Karpas-422 (cell line): ENCODE measurements at regions not wholly inside any gene's neighbourhood (a gene's known extent, or its start where the extent isn't known, plus 50 kb on each side); places are given as distances from the start of the nearest gene placed in this dataset.

Source experiments
- DNase-seq: peaks from one replicate; pipeline ENCODE4 v3.0.0-alpha.2; 2015
- H2AFZ ChIP-seq: fragments of 200-600 bp; sonication (generic); 2 replicates; pipeline ENCODE4 v1.6.1; 2014; ENCODE audit warnings: antibody characterized with exemption, low read length, mixed read lengths
- H3K27ac ChIP-seq: fragments of 200-600 bp; sonication (generic); 2 replicates; pipeline ENCODE4 v1.5.1; 2014; ENCODE audit warnings: mild to moderate bottlenecking, low read length, moderate library complexity
- H3K27me3 ChIP-seq: fragments of 200-600 bp; sonication (generic); 2 replicates; pipeline ENCODE4 v1.6.1; 2014; ENCODE audit warnings: low read length, mixed read lengths
- H3K36me3 ChIP-seq: fragments of 200-600 bp; sonication (generic); 2 replicates; pipeline ENCODE4 v1.6.1; 2014; ENCODE audit warnings: low read length, mixed read lengths; ENCODE audit not compliant: insufficient read depth
- H3K4me1 ChIP-seq: fragments of 200-600 bp; sonication (generic); 2 replicates; pipeline ENCODE4 v1.6.1; 2014; ENCODE audit warnings: mild to moderate bottlenecking, low read length, mixed read lengths
- H3K4me2 ChIP-seq: fragments of 200-600 bp; sonication (generic); 2 replicates; pipeline ENCODE4 v1.6.1; 2014; ENCODE audit warnings: low read length, low read depth, mild to moderate bottlenecking; ENCODE audit not compliant: poor library complexity, severe bottlenecking
- H3K4me3 ChIP-seq: fragments of 200-600 bp; sonication (generic); 2 replicates; pipeline ENCODE4 v1.5.1; 2014; ENCODE audit warnings: mild to moderate bottlenecking, antibody characterized with exemption, low read length, mixed read lengths
- H3K79me2 ChIP-seq: fragments of 200-600 bp; sonication (generic); 2 replicates; pipeline ENCODE4 v1.6.1; 2014; ENCODE audit warnings: mild to moderate bottlenecking, low read length, mixed read lengths
- H3K9ac ChIP-seq: fragments of 200-600 bp; sonication (generic); 2 replicates; pipeline ENCODE4 v1.6.0; 2014; ENCODE audit warnings: low read length
- H3K9me2 ChIP-seq: fragments of 200-600 bp; sonication (generic), shearing (Covaris generic); replicated peaks from 2 replicates; pipeline ENCODE4 v1.6.0; 2014; ENCODE audit warnings: mild to moderate bottlenecking, low read length, moderate library complexity; ENCODE audit not compliant: insufficient read depth
- H3K9me3 ChIP-seq: fragments of 300-700, 200-600 bp; sonication (generic); 2 replicates; pipeline ENCODE4 v1.6.1; 2014; ENCODE audit warnings: low read length, mixed read lengths
- H4K20me1 ChIP-seq: fragments of 200-600 bp; sonication (generic); 2 replicates; pipeline ENCODE4 v1.6.1; 2014; ENCODE audit warnings: mild to moderate bottlenecking, antibody characterized with exemption, low read length, low read depth; ENCODE audit not compliant: insufficient read depth

GRCh38 chr17:63151941-63152523 lies 186.0 kb downstream of the TANC2 start:
- no peaks in the 10 kb centered on the region for H4K20me1 ChIP-seq
- H3K79me2 ChIP-seq: no peaks in the 10 kb centered on the region
- no peak overlapping the region for H3K4me2 ChIP-seq

GRCh38 chr17:63153488-63153887 lies 187.5 kb downstream of the TANC2 start:
- Histone ChIP-seq H2AFZ (no peak overlapping the region), H3K4me2 (no peak overlapping the region), H3K79me2 (no peaks in the 10 kb centered on the region), H3K9ac (no peak overlapping the region), H3K9me3 (no peaks in the 10 kb centered on the region), H3K4me1 (peaks cover 9% of the 10 kb centered on the region), H4K20me1 (no peaks in the 10 kb centered on the region), H3K36me3 (no peaks in the 10 kb centered on the region), H3K4me3 (no peak overlapping the region), H3K9me2 (no peaks in the 10 kb centered on the region), H3K27ac (no peak overlapping the region), H3K27me3 (no peaks in the 10 kb centered on the region)
- no peak for DNase-seq

More at GRCh38 chr17:63151941-63152523, 186.0 kb downstream of the TANC2 start:
- Histone ChIP-seq H3K9me2 (no peaks in the 10 kb centered on the region), H3K9me3 (no peaks in the 10 kb centered on the region), H3K36me3 (no peaks in the 10 kb centered on the region), H3K9ac (no peak overlapping the region), H3K4me1 (peaks cover 9% of the 10 kb centered on the region), H2AFZ (no peak overlapping the region), H3K27me3 (no peaks in the 10 kb centered on the region), H3K4me3 (no peak overlapping the region), H3K27ac (no peak overlapping the region)
- DNase-seq: no peak

- no peaks in the 10 kb centered on the region for H3K36me3 ChIP-seq
- no peaks in the 10 kb centered on the region for H3K79me2 ChIP-seq
Observed at GRCh38 chr17:63154586-63155244, 188.7 kb downstream of the TANC2 start.

GRCh38 chr17:63156986-63157385 lies 191.0 kb downstream of the TANC2 start:
- Histone ChIP-seq H3K36me3 (no peaks in the 10 kb centered on the region), H3K4me3 (no peak overlapping the region), H3K27me3 (no peaks in the 10 kb centered on the region), H2AFZ (no peak overlapping the region), H3K4me1 (peaks cover 9% of the 10 kb centered on the region), H3K4me2 (no peak overlapping the region), H3K79me2 (no peaks in the 10 kb centered on the region), H3K9ac (no peak overlapping the region), H3K9me3 (no peaks in the 10 kb centered on the region), H3K27ac (no peak overlapping the region), H3K9me2 (no peaks in the 10 kb centered on the region), H4K20me1 (no peaks in the 10 kb centered on the region)
- no peak for DNase-seq

More at GRCh38 chr17:63154586-63155244, 188.7 kb downstream of the TANC2 start:
- Histone ChIP-seq H4K20me1 (no peaks in the 10 kb centered on the region), H3K27me3 (no peaks in the 10 kb centered on the region), H2AFZ (no peak overlapping the region), H3K4me3 (no peak overlapping the region), H3K9ac (no peak overlapping the region), H3K4me1 (peaks cover 9% of the 10 kb centered on the region), H3K27ac (no peak overlapping the region), H3K9me3 (no peaks in the 10 kb centered on the region), H3K4me2 (no peak overlapping the region), H3K9me2 (no peaks in the 10 kb centered on the region)
- no peak for DNase-seq

GRCh38 chr17:63162406-63163157 lies 196.5 kb downstream of the TANC2 start:
- H3K36me3 ChIP-seq: no peaks in the 10 kb centered on the region
- H3K9ac ChIP-seq: no peak overlapping the region
- H3K4me2 ChIP-seq: no peak overlapping the region
- H3K4me1 ChIP-seq: no peaks in the 10 kb centered on the region
- no peaks in the 10 kb centered on the region for H3K9me3 ChIP-seq
- H4K20me1 ChIP-seq: no peaks in the 10 kb centered on the region; the same call in 1 of the 2 replicates
- H3K27me3 ChIP-seq: no peaks in the 10 kb centered on the region
- H2AFZ ChIP-seq: no peak overlapping the region
- no peaks in the 10 kb centered on the region for H3K9me2 ChIP-seq
- no peak overlapping the region for H3K27ac ChIP-seq
- no peak overlapping the region for H3K4me3 ChIP-seq
- DNase-seq: no peak
- no peaks in the 10 kb centered on the region for H3K79me2 ChIP-seq

GRCh38 chr17:63163158-63163520 lies 197.1 kb downstream of the TANC2 start:
- no peaks in the 10 kb centered on the region for H3K4me1 ChIP-seq
- no peak overlapping the region for H3K4me3 ChIP-seq
- no peak overlapping the region for H2AFZ ChIP-seq
- no peaks in the 10 kb centered on the region for H3K9me2 ChIP-seq
- no peaks in the 10 kb centered on the region for H3K27me3 ChIP-seq
- H3K9ac ChIP-seq: no peak overlapping the region
- no peak overlapping the region for H3K4me2 ChIP-seq
- H3K79me2 ChIP-seq: no peaks in the 10 kb centered on the region
- H3K27ac ChIP-seq: no peak overlapping the region
- H3K9me3 ChIP-seq: no peaks in the 10 kb centered on the region
- H4K20me1 ChIP-seq: no peaks in the 10 kb centered on the region; the same call in 1 of the 2 replicates
- no peaks in the 10 kb centered on the region for H3K36me3 ChIP-seq
- DNase-seq: no peak

- H3K27me3 ChIP-seq: no peaks in the 10 kb centered on the region
- no peak overlapping the region for H3K9ac ChIP-seq
- H4K20me1 ChIP-seq: no peaks in the 10 kb centered on the region; the same call in 1 of the 2 replicates
- no peaks in the 10 kb centered on the region for H3K9me2 ChIP-seq
- no peaks in the 10 kb centered on the region for H3K9me3 ChIP-seq
- no peak for DNase-seq
- no peaks in the 10 kb centered on the region for H3K4me1 ChIP-seq
- no peaks in the 10 kb centered on the region for H3K36me3 ChIP-seq
- H3K4me3 ChIP-seq: no peak overlapping the region
- H3K27ac ChIP-seq: no peak overlapping the region
- no peak overlapping the region for H2AFZ ChIP-seq
- H3K4me2 ChIP-seq: no peak overlapping the region
- no peaks in the 10 kb centered on the region for H3K79me2 ChIP-seq
Observed at GRCh38 chr17:63165400-63165799, 199.4 kb downstream of the TANC2 start.

GRCh38 chr17:63170795-63171194 lies 204.8 kb downstream of the TANC2 start:
- H2AFZ ChIP-seq: no peak overlapping the region
- no peak overlapping the region for H3K27ac ChIP-seq
- no peak overlapping the region for H3K9ac ChIP-seq
- DNase-seq: no peak
- no peak overlapping the region for H3K4me3 ChIP-seq
- no peaks in the 10 kb centered on the region for H3K4me1 ChIP-seq
- H4K20me1 ChIP-seq: no peaks in the 10 kb centered on the region; the same call in 1 of the 2 replicates
- H3K9me3 ChIP-seq: no peaks in the 10 kb centered on the region
- no peak overlapping the region for H3K4me2 ChIP-seq
- H3K36me3 ChIP-seq: no peaks in the 10 kb centered on the region
- no peaks in the 10 kb centered on the region for H3K79me2 ChIP-seq
- no peaks in the 10 kb centered on the region for H3K9me2 ChIP-seq
- no peaks in the 10 kb centered on the region for H3K27me3 ChIP-seq
